Gastroesophageal sphincter (tissue), 3 donors: ENCODE measurements at regions not wholly inside any gene's neighbourhood (a gene's known extent, or its start where the extent isn't known, plus 50 kb on each side); places are given as distances from the start of the nearest gene placed in this dataset.

Source experiments
- EP300 ChIP-seq: sonication (generic); formaldehyde crosslinking; IDR thresholded peaks from one replicate; pipeline ENCODE4 v1.6.1; 2017; ENCODE audit warnings: antibody characterized with exemption, mild to moderate bottlenecking
- POLR2A ChIP-seq, 2 donors: fragments of 450-650 bp; IDR thresholded peaks; one replicate each; pipeline ENCODE4 v1.6.1; 2017; ENCODE audit warnings: antibody characterized with exemption in 2 of 2, mild to moderate bottlenecking in 2 of 2, moderate library complexity in 1 of 2
- POLR2AphosphoS5 ChIP-seq: sonication (generic); formaldehyde crosslinking; IDR thresholded peaks from one replicate; pipeline ENCODE4 v1.6.1; 2017; ENCODE audit warnings: antibody characterized with exemption
- TF ChIP-seq, protein P1 (sequence below), 4 experiments: fragments of 200-600 bp in 2 of 4; fragments of 450-650 bp in 2 of 4; sonication (generic) in 1 of 4; IDR thresholded peaks; one replicate each; pipeline ENCODE4 v1.5.1; 2017 to 2019; ENCODE audit warnings: antibody characterized with exemption in 4 of 4, mild to moderate bottlenecking in 2 of 4, moderate library complexity in 2 of 4

DNA sequence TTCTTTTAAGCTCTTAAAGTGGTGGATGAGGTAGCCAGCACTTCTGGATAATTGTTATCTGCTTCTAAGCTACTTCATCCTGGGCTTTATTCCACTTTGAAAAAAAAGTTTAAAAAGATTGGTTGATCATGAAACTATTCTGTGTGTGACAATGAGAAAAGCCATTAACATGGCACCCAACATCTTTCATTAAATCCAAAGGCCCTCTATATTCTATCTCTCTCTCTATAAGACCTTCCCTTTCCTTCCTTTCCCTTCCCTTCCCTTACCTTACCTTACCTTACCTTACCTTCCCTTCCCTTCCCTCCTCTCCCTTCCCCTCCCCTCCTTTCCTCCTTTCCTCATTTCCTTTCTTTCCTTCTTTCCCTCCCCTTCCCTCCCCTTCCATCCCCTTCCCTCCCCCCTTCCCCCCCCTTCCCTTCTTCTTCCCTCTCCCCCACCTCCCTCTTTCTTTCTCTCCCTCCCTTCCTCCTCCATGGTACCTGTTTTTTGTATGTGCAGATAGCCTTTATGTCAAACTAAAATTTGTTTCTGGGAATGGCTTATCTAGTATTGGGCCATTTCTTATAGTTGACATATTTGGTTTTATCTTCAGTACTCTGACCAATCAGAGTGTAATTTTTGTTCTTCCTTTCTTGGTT lies 218.7 kb downstream of the DKK1 start:
- TF ChIP-seq, protein P1, sequence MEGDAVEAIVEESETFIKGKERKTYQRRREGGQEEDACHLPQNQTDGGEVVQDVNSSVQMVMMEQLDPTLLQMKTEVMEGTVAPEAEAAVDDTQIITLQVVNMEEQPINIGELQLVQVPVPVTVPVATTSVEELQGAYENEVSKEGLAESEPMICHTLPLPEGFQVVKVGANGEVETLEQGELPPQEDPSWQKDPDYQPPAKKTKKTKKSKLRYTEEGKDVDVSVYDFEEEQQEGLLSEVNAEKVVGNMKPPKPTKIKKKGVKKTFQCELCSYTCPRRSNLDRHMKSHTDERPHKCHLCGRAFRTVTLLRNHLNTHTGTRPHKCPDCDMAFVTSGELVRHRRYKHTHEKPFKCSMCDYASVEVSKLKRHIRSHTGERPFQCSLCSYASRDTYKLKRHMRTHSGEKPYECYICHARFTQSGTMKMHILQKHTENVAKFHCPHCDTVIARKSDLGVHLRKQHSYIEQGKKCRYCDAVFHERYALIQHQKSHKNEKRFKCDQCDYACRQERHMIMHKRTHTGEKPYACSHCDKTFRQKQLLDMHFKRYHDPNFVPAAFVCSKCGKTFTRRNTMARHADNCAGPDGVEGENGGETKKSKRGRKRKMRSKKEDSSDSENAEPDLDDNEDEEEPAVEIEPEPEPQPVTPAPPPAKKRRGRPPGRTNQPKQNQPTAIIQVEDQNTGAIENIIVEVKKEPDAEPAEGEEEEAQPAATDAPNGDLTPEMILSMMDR (IDR thresholded peaks at IDR 0.05): no peak
- TF ChIP-seq POLR2AphosphoS5: no peak
- TF ChIP-seq POLR2A (IDR thresholded peaks at IDR 0.05): no peak
- TF ChIP-seq EP300: no peak
